ENCODE measurements at regions not wholly inside any gene's neighbourhood (a gene's known extent, or its start where the extent isn't known, plus 50 kb on each side); places are given as distances from the start of the nearest gene placed in this dataset.

DNA sequence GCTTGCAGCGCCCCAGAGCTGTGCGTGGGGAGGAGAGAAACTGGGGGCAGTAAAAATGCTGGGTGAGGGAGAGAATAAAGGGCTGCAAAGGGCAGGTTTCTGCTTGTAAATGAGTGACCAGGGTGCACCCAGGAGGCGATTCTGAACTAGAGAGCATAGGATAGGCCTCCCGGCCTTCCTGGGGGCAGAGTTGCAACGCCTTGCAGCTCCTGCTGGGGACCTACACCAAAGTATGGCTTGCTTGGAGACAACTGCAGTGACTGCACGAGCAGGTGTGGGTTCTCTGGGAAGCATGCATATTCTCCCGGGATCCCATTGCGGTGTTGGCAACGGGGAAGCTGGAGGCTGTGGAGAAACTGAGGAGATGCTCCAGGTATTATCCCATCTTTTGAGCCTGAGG lies 111.6 kb upstream of the SPACA1 start:
- DNase-seq (ENCODE audit: low read depth in 2 of 2), result no peak

DNA sequence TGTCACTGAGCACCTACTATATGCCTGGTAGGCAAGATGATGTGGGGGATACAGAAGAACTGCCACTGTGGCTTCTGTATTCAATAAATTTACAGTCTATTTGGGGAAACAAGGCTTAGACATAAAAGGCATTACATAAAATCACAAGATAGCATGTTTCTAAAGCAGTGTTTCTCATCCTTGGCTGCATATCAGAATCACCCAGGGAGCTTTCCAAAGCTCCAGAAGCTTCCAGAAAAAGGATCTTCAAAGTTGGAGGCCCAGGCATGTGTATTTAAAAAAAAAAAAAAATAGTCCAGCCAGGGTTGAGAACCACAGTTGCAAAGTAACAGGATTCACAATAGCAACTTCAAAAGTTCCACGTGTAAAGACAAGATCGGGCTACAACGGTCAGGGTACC lies 112.4 kb upstream of the SPACA1 start:
- DNase-seq (ENCODE audit: low read depth in 2 of 2), result no peak

DNA sequence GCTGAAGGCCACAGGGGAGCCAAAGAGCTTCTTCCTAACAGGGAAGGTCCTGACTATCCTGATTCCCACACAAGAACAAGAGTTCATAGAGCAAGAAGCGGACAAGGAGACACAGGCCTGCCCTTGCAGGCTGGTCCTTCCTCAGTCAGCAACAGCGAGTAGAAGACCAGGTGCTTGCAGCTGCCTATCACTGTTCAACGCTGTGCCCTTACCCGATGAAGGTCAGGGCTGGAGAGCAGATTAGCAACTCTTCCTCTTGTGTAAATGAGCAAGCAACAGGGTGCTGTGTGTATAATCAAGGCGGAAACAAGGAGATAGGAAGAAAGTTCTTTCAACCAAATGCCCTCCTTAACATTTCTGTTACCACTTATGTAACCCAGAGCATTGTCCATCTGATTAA lies 115.3 kb upstream of the SPACA1 start:
- no peak for DNase-seq (ENCODE audit: low read depth in 2 of 2)

DNA sequence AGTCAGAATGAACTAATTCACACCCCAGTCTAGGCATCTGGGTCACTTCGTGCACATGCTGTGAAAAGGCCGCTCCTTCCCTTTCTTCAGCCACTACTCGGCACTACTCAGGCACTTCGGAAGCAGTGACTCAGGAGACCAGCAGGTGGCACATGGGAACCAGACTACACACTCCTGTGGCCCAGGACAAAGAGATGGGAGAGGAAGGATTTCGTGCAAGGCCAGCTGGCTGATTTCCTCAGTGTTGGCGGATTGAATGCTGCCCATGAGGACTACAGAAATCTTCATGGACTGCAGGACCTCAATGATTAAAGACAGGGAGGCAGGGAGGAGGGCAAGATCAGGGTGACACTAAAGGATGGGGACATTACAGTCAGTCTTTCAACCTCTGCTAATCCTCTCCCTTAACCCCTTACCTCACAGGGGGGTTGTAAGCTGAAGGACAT lies 117.8 kb upstream of the SPACA1 start:
- DNase-seq (ENCODE audit: low read depth in 2 of 2), result peak; percentile 25 to 44

- DNase-seq (ENCODE audit: low read depth in 2 of 2), result no peak
Observed at GRCh38 chr6:87926687-87927086, 121.0 kb upstream of the SPACA1 start.

GRCh38 chr6:87926072-87926471 lies 121.6 kb upstream of the SPACA1 start:
- no peak for DNase-seq (ENCODE audit: low read depth in 2 of 2)

DNA sequence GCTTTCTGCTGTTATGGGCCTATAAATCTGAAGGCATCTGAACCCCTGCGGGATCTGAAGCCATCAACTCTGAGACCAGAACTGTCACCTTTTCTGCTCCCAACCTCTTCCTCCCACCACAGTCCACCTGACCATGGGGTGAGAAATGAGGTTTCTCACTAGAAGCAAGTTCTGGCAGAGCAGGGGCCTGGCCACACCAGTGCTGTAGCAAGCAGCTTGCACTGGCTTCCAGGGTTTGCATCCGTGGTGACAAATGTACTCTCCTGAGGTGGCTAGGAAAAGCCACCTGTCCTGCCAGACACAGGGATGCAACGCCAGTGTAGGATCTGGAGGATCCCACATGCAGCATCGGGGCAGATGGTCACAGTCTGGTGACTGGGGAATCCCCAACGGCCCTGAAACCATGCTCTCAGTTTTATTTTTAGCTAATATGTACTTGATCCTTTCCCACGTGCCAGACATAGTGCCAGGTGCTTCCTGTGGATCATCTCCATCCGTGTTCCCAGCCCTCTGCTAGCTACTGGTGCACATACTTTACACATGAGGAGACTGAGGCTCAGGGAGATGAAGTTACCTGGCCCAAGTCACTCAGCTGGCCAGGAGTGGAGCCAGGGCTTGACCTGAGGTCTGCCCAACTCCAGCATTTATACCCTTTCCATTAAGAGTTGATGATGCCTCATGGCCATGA lies 122.1 kb upstream of the SPACA1 start:
- no peak for DNase-seq (ENCODE audit: low read depth in 2 of 2)

- no peak for DNase-seq (ENCODE audit: low read depth in 2 of 2)
Observed at GRCh38 chr6:87923389-87924050, 124.1 kb upstream of the SPACA1 start.

DNA sequence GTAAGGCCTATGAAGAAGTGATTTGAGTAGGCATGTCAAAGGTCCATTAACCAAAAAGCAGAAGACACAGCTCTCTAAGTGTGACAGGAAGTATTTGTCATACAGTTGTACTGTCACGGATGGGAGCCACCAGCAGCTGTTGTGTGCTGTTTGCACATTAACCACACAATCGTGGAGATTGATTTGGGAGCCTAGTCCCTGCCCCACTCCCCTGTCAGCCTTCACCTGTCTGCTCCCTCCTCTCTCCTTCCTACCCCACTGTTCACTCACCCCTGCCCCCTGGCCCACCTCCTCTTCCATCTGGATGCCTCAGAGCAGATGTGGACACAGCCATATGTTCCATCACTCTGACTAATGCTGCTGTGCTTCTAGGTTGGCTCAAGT lies 124.7 kb upstream of the SPACA1 start:
- no peak for DNase-seq (ENCODE audit: low read depth in 2 of 2)

DNA sequence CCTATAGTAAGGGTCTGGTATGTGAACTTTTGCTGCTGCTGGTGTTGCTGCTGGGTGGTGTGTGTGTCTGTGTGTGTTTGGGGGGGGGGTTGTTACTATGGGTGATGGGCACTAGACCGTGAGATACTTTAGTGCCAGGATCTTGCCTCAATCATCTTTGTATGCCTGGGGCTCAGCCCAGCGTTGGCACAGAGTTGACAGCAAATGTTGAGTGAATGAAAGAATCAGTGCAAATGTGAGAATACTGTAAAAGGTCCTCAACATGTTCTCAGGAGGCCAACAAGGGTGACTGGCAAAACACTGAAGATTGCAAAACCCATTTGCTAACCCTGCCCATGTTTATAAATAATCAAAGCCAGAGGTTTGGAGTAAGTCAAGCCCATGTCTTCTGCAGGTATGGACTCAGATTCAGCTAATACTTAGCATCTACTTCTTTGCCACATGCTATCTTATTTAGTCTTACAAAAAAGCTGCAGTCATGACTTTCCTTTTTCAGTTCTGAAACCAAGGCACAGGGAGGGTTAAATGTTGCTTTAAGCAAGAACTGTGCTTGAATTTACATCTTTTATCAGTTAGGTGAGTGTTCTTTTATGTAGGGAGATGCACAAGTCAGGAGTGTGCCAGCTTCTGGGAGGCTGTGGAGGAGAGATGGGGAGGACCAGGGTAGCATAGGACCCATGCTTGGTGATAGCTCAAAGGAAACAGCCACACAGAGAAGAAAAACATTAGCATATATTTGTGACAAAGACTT lies 125.3 kb upstream of the SPACA1 start:
- no peak for DNase-seq (ENCODE audit: low read depth in 2 of 2)

GRCh38 chr6:87921034-87921433 lies 126.6 kb upstream of the SPACA1 start:
- DNase-seq (ENCODE audit: low read depth in 2 of 2), result no peak

DNA sequence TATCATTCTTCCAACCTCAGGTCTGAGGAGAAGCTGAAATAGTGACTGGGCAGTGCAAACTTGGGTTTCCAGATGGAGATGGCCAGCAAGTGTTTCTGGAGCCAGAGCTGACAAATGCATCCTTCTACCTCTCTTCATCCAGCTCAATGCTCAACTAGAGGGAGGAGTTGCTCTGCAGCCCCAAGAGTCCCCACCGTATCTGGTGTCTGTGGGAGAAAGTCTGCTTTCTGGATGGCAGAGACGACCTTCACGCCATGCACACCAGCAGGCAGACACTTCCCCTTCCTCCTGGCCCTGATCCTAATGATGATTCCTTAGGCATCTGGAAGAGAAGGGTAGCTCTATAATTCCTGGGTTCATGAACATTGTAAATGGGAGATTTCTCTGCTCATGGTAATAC lies 127.4 kb upstream of the SPACA1 start:
- DNase-seq (ENCODE audit: low read depth in 2 of 2), result no peak

- DNase-seq (ENCODE audit: low read depth in 2 of 2), result no peak
Observed at GRCh38 chr6:87919416-87919815, 128.2 kb upstream of the SPACA1 start.

DNA sequence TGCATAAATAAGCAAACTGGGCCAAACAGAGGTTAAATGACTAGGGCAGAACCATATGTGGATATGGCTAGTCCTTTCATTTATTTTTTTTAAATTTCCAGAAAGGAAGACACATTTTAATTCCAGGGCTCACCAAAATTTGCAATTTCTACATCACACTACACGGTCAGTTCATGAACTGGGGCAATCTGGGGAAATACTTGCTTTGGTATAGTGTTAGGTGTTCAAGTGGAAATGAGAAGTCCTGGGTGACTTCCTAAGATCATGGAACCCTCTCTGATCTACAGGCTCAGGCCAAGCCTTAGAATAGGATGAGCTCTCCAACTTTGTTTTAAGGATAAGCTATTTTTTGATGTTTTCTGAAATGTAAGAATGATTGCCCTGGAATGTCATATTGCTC lies 128.6 kb upstream of the SPACA1 start:
- no peak for DNase-seq (ENCODE audit: low read depth in 2 of 2)

GRCh38 chr6:87918461-87918941 lies 129.1 kb upstream of the SPACA1 start:
- no peak for DNase-seq (ENCODE audit: low read depth in 2 of 2)

DNA sequence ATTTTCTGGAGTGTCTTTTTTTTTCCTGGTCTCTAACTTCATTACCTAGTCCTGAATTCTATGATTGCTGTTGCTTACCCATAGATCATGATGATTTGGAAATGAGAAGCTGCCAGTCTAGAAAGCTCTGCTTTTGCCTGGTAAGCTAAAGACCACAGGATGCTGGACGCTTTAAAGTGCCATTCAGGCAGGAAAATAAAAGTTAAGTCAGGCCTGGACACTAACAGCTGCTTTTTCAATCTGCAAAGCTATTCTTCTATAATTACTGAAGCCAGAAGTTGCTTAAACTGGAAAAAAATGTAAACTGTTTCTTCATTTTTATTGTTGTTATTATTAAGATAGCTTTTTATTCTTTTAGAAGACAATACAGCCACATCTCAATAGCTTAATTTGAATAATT lies 129.8 kb upstream of the SPACA1 start:
- DNase-seq (ENCODE audit: low read depth in 2 of 2), result no peak

GRCh38 chr6:87916446-87916845 lies 131.2 kb upstream of the SPACA1 start:
- no peak for DNase-seq (ENCODE audit: low read depth in 2 of 2)

- no peak for DNase-seq (ENCODE audit: low read depth in 2 of 2)
Observed at GRCh38 chr6:87914637-87915395, 132.8 kb upstream of the SPACA1 start.

GRCh38 chr6:87913974-87914373 lies 133.7 kb upstream of the SPACA1 start:
- no peak for DNase-seq (ENCODE audit: low read depth in 2 of 2)

GRCh38 chr6:87912102-87912501 lies 135.5 kb upstream of the SPACA1 start:
- no peak for DNase-seq (ENCODE audit: low read depth in 2 of 2)

GRCh38 chr6:87909849-87910248 lies 137.8 kb upstream of the SPACA1 start:
- DNase-seq (ENCODE audit: low read depth in 2 of 2), result peak; percentile 27 to 46

Data from stimulated activated CD8-positive, alpha-beta memory T cell treated with anti-CD3 and anti-CD28 coated beads, Interleukin-2, amount 100 ng/mL, for 48 hours (primary cell).